SK-N-MC (cell line): ENCODE measurements at regions not wholly inside any gene's neighbourhood (a gene's known extent, or its start where the extent isn't known, plus 50 kb on each side); places are given as distances from the start of the nearest gene placed in this dataset.

ENCODE experiments used
- DNase-seq: peaks from one replicate; pipeline ENCODE4 v3.0.0-alpha.2; 2011; ENCODE audit warnings: low read depth, low spot score
- H3K27ac ChIP-seq: fragments of 200-600 bp; sonication (generic); 2 replicates; pipeline ENCODE4 v1.5.1; 2016; ENCODE audit warnings: mixed run types
- H3K36me3 ChIP-seq: fragments of 200-600 bp; sonication (generic); 2 replicates; pipeline ENCODE4 v1.6.1; 2017; ENCODE audit warnings: antibody characterized with exemption, low read length, mixed read lengths; ENCODE audit not compliant: insufficient read depth
- H3K4me3 ChIP-seq: fragments of 200-600 bp; sonication (generic); 2 replicates; pipeline ENCODE4 v1.5.1; 2016
- H3K9ac ChIP-seq: fragments of 200-600 bp; sonication (generic); 2 replicates; pipeline ENCODE4 v1.8.0; 2017; ENCODE audit warnings: mixed run types, mixed read lengths; ENCODE audit not compliant: insufficient read length
- H3K9me3 ChIP-seq: fragments of 200-600 bp; sonication (generic); 2 replicates; pipeline ENCODE4 v1.6.1; 2017; ENCODE audit warnings: low read depth, mild to moderate bottlenecking, antibody characterized with exemption, low read length, moderate library complexity, mixed read lengths
- EZH2 ChIP-seq: fragments of 200-600 bp; sonication (generic); IDR thresholded peaks from one replicate; pipeline ENCODE4 v1.6.1; 2017; ENCODE audit warnings: antibody characterized with exemption
- FOXP2 ChIP-seq: optimal IDR thresholded peaks from 2 replicates; pipeline ENCODE3; 2011; ENCODE audit warnings: mild to moderate bottlenecking, moderate library complexity; ENCODE audit not compliant: insufficient read depth; ENCODE audit errors: extremely low read length, control extremely low read depth
- POLR2AphosphoS5 ChIP-seq: IDR thresholded peaks from 2 replicates; pipeline ENCODE4 v1.6.1; 2012; ENCODE audit warnings: mild to moderate bottlenecking, low read depth, low read length, borderline replicate concordance

GRCh38 chr5:18495157-18495556 lies 860.9 kb downstream of the TAF11L14 start:
- no peak for TF ChIP-seq POLR2AphosphoS5
- TF ChIP-seq FOXP2, result no peak
- TF ChIP-seq EZH2, result no peak
- Histone ChIP-seq H3K36me3 (no peaks in the 10 kb centered on the region), H3K27ac (no peak overlapping the region), H3K9ac (no peak overlapping the region), H3K9me3 (no peaks in the 10 kb centered on the region), H3K4me3 (no peak overlapping the region)
- no peak for DNase-seq

DNA sequence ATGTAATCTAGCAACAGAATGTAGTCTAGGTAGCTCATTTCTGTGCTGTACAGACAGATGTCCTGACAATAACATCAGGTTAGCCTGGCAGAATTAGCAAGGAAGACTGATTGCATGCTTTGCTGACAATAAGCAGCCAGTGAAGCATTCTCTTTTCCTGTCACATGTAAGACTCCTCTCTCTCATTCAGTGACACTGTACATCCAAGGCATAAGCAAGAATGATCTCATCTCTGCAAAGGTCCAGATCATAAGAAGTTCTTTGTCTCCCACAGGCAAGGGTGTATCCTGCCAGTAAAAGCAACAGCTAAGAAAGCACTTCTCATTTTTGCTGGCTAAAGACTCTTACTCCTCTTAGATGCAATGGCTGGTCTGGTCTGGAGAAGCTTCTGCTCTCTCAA lies 861.8 kb downstream of the TAF11L14 start:
- Histone ChIP-seq H3K36me3 (no peaks in the 10 kb centered on the region), H3K4me3 (no peak overlapping the region), H3K9me3 (no peaks in the 10 kb centered on the region), H3K9ac (no peak overlapping the region), H3K27ac (no peak overlapping the region)
- DNase-seq, result no peak
- no peak for TF ChIP-seq EZH2
- no peak for TF ChIP-seq POLR2AphosphoS5
- no peak for TF ChIP-seq FOXP2

DNA sequence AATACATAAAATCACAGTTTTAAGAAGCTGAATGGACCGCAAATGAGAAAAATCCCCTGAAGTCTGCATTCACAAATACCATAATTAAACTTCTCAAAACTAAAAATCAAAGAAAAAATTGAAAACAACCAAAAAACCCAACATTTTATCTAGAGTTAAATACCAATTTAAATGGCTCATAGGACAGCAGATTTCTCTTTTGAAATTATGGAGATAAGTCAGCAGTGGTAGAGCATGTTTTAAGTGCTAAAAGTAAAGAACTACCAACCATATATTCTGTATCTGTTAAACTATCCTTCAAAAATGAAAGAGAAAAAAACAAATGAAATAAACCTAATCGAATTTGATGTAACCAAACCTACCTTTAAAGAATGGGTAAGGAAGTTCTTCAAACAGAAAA lies 862.8 kb downstream of the TAF11L14 start:
- Histone ChIP-seq H3K27ac (no peak overlapping the region), H3K36me3 (no peaks in the 10 kb centered on the region), H3K9ac (no peak overlapping the region), H3K4me3 (no peak overlapping the region), H3K9me3 (no peaks in the 10 kb centered on the region)
- DNase-seq, result no peak
- TF ChIP-seq EZH2 (no peak), FOXP2 (no peak), POLR2AphosphoS5 (no peak)

DNA sequence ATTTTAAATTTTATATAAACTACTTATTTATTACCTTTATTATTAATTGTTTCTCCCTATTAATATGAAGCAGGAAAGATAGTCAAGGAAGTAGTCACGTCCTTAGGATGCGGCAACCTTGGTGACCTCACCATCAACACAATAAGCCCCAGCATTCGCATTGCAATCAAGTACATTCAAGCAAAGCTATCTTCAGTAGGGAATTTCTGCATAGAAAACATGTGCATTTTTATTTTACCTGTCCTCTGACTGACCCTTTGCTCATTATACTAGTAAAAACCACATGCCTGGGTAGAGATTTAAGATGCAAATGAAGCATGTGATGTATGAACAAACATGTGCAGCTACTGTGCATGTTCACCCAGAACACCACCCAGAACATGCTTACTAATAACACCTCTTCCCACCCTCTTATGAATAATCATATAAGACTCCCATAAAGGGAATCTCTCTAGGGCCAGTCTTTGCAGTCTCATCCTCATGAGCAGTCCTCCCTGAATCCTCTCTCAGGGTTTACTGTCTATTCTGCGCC lies 869.6 kb downstream of the TAF11L14 start:
- H3K9me3 ChIP-seq, result no peaks in the 10 kb centered on the region
- H3K4me3 ChIP-seq, result no peak overlapping the region
- H3K27ac ChIP-seq, result no peak overlapping the region
- no peak for DNase-seq
- H3K36me3 ChIP-seq, result no peaks in the 10 kb centered on the region
- no peak overlapping the region for H3K9ac ChIP-seq
- TF ChIP-seq EZH2, result no peak
- TF ChIP-seq FOXP2, result no peak
- TF ChIP-seq POLR2AphosphoS5, result no peak

DNA sequence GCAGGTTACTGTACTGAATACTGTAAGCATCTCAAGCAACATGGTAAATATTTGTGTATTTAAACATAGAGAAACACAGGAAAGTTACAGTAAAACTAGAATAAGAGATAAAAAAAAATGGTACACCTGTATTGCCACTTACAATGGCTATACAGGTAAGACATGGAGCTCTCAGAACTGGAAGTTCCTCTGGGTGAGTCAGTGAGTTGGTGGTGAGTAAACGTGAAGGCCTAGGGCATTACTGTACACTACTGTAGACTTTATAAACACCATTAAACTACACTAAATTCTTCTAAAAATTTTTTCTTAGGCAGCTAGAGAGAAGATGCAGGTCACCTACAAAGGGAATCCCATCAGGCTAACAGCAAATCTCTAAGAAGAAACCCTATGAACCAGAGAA lies 872.9 kb downstream of the TAF11L14 start:
- DNase-seq, result no peak
- Histone ChIP-seq H3K9me3 (no peaks in the 10 kb centered on the region; the same call in 1 of the 2 replicates), H3K4me3 (no peak overlapping the region), H3K36me3 (no peaks in the 10 kb centered on the region), H3K27ac (no peak overlapping the region), H3K9ac (no peak overlapping the region)
- TF ChIP-seq EZH2 (no peak), FOXP2 (no peak), POLR2AphosphoS5 (no peak)

DNA sequence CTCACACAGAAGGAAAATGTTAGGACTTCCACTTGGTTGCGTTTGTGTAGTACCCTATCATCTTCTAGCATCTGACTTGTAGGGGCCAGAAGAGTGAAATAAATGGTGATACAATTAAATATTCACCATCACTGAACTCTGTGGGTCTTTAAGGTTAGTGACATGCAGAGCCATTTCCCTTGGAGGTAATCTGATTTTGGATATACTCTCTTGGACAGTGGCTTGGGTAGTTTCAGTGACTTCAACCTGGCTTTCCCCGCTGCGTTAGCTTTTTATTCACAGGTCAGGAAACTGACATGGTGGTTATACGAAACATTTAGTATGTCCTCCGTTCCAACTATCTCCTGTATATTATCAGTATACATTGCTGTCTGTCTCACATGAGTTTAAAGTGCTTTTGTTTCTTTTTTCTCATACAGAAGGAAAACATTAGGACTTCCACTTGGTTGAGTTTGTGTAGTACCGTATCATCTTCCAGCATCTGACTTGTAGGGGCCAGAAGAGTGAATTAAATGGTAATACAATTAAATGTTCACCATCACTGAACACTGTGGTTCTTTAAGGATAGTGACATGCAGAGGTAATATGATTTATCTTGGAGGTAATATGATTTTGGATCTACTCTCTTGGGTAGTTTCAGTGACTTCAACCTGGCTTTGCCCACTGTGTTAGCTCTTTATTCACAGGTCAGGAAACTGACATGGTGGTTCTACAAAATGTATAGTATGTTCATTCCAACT lies 883.6 kb downstream of the TAF11L14 start:
- no peaks in the 10 kb centered on the region for H3K9me3 ChIP-seq
- no peak for DNase-seq
- H3K27ac ChIP-seq, result no peak overlapping the region
- no peaks in the 10 kb centered on the region for H3K36me3 ChIP-seq
- no peak overlapping the region for H3K9ac ChIP-seq
- no peak overlapping the region for H3K4me3 ChIP-seq
- TF ChIP-seq FOXP2 (no peak), EZH2 (no peak)

DNA sequence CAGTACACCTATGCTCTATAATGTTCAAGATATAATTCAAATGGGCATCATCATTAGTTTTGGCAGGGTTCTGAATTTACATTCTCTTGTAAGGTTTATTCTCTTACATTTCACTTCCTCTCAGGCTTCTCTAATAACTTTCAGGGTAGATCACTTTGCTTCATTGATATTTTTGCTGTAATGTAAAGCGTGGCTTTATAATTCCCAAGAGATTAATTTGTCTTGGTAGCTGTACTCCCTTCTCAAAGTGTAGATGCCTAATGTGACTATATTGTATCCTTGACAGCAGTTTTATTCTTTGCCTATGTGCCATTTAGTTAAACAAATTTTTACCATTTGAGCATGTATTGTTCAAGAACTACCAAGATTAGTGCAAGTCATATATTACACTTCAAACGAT lies 889.1 kb downstream of the TAF11L14 start:
- H3K9ac ChIP-seq, result no peak overlapping the region
- no peak overlapping the region for H3K27ac ChIP-seq
- no peaks in the 10 kb centered on the region for H3K9me3 ChIP-seq
- no peak for DNase-seq
- H3K4me3 ChIP-seq, result no peak overlapping the region
- TF ChIP-seq POLR2AphosphoS5 (no peak), FOXP2 (no peak), EZH2 (no peak)
- no peaks in the 10 kb centered on the region for H3K36me3 ChIP-seq

- DNase-seq, result no peak
- no peak overlapping the region for H3K9ac ChIP-seq
- no peak overlapping the region for H3K4me3 ChIP-seq
- H3K9me3 ChIP-seq, result no peaks in the 10 kb centered on the region
- TF ChIP-seq POLR2AphosphoS5, result no peak
- no peak for TF ChIP-seq EZH2
- no peak for TF ChIP-seq FOXP2
- H3K36me3 ChIP-seq, result no peaks in the 10 kb centered on the region
- H3K27ac ChIP-seq, result no peak overlapping the region
Observed at GRCh38 chr5:18526792-18527405, 892.6 kb downstream of the TAF11L14 start.

DNA sequence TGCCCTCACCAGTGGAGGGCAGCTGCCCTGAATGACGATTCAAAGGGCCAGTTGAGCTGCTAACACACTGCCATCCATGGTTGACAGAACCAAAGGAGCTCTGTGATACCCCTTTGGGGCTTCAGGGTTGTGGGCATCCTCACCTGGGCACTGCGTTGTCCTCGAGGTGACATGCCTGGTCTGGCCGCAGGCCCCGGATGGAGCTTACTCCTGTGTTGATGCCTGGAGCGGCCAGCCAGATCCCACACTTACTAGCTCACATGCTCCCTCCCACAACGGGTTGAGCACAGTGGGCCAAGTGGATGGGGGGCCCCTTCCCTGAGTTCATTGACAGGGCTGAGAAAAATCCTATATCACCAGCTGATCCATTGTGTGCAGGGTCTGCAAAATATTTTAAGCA lies 898.9 kb downstream of the TAF11L14 start:
- no peak overlapping the region for H3K9ac ChIP-seq
- no peak overlapping the region for H3K27ac ChIP-seq
- H3K36me3 ChIP-seq, result no peaks in the 10 kb centered on the region
- TF ChIP-seq FOXP2 (no peak), EZH2 (no peak), POLR2AphosphoS5 (no peak)
- H3K4me3 ChIP-seq, result no peak overlapping the region
- H3K9me3 ChIP-seq, result no peaks in the 10 kb centered on the region
- no peak for DNase-seq
